ENCODE measurements at regions not wholly inside any gene's neighbourhood (a gene's known extent, or its start where the extent isn't known, plus 50 kb on each side); places are given as distances from the start of the nearest gene placed in this dataset.

DNA sequence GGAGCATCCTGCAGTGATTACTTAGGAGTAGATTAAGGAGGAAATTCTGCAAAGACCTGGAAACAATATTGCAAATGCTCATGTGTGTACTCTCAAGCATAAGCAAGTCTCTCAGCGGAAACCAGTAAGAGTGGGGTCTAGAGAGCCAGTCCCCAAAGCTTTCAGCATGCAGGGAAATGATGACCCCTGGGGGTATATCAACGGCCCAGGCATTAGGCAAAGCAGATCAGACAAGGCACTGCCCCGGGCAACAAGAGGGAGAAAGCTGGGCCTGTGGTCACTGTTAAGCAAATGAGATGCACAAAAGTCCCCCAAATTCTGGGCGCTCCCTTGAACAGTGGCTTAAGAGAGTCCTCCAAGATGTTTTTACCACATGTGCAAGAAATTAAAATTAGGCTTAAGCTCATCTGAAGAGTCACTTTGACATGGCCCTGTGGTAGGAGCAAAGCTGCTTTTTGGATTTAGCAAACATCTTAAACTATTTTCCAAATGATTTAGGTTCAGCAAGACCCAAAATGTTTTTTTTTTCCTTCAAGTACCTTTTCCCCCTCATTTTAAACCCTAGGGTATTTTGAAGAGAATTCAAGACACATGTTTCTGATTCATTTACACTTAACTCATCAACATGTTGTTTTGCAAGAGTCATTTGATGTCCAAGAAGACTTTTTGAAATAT lies 457.1 kb upstream of the TBX3 start:
- DNase-seq (ENCODE audit: low spot score): no peak

GRCh38 chr12:115137812-115138521 lies 454.0 kb upstream of the TBX3 start:
- DNase-seq (ENCODE audit: low spot score): no peak

DNA sequence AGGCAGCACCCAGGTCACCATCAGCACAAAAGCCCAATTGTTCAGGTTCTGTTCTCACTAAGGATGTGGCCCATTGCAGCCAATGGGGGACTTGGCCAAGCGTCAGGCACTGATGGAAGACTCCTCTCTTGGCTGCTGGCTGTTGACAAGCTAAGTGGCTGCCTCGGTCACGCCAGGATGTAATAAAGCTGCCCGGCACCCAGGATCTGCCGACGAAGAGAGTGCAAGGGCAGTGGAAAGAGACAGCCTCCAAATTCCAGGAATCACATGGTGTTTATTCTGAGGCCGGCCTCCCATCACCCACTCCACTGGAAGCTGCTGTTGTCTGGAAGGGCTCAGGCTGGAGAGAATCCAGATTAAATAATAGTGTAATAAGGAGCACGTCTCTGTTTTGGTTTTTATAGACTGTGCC lies 451.8 kb upstream of the TBX3 start:
- DNase-seq (ENCODE audit: low spot score): no peak

- no peak for DNase-seq (ENCODE audit: low spot score)
Observed at GRCh38 chr12:115134298-115134697, 450.3 kb upstream of the TBX3 start.

DNA sequence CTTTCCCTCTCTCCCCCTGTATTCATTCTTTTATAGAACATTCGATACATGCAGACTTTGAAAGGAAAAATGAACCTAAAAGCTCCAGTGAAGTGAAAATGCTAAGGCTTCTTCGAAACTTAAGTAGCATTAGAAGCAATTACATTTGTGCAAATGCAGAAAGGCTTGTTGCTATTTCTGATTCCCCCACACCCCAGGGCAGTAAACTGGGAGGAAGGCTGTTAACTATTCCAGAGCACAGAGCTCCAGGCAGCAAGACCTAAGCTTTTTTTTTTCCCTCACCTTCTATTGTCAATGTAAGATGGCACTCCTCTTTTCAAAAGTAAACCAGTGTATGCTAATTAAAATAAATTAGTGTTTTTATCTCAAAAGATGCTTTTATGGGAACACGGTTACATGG lies 448.9 kb upstream of the TBX3 start:
- no peak for DNase-seq (ENCODE audit: low spot score)

GRCh38 chr12:115132145-115132544 lies 448.2 kb upstream of the TBX3 start:
- no peak for DNase-seq (ENCODE audit: low spot score)

DNA sequence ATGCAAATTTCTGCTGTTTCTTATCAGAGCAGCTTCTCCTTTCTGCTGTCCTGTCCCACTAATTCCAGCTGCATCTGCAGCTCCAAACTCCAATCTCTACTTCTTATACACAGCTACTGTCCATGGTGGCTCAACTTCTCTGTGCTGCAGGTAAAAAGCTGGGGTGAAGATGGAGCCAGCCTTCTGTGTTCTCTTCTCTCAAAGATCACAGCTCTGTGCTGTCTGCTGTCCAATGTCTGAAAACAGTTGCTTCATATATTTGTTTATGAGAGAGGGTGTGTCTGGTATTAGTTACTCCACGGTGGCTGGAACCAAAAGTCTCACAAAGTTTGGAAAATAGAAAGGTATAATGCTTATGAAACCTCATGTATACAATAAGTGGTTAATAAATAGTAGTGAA lies 445.8 kb upstream of the TBX3 start:
- no peak for DNase-seq (ENCODE audit: low spot score)

GRCh38 chr12:115121053-115121452 lies 437.1 kb upstream of the TBX3 start:
- DNase-seq (ENCODE audit: low spot score): no peak

DNA sequence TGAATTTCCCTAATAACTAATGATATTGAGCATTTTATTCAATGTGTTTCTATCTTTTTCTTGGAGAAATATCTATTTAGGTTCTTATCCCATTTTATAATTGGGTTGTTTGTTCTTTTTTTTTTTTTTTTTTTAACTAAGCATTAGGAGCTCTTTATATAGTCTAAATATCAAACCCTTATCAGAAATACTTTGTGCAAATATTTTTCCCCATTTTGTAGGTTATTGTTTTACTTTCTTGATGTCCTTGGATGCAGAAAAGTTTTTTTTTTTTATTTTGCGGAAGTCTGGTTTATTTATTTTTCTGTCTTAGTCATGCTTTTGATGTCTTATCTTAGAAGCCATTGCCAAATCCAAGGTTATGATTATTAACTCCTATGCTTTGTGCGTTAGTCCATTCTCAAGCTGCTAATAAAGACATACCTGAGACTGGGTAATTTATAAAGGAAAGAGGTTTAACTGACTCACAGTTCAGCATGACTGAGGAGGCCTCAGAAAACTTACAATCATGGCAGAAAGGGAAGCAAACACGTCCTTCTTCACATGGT lies 434.3 kb upstream of the TBX3 start:
- DNase-seq (ENCODE audit: low spot score): no peak

- no peak for DNase-seq (ENCODE audit: low spot score)
Observed at GRCh38 chr12:115114140-115114539, 430.2 kb upstream of the TBX3 start.

- no peak for DNase-seq (ENCODE audit: low spot score)
Observed at GRCh38 chr12:115109863-115110262, 425.9 kb upstream of the TBX3 start.

DNA sequence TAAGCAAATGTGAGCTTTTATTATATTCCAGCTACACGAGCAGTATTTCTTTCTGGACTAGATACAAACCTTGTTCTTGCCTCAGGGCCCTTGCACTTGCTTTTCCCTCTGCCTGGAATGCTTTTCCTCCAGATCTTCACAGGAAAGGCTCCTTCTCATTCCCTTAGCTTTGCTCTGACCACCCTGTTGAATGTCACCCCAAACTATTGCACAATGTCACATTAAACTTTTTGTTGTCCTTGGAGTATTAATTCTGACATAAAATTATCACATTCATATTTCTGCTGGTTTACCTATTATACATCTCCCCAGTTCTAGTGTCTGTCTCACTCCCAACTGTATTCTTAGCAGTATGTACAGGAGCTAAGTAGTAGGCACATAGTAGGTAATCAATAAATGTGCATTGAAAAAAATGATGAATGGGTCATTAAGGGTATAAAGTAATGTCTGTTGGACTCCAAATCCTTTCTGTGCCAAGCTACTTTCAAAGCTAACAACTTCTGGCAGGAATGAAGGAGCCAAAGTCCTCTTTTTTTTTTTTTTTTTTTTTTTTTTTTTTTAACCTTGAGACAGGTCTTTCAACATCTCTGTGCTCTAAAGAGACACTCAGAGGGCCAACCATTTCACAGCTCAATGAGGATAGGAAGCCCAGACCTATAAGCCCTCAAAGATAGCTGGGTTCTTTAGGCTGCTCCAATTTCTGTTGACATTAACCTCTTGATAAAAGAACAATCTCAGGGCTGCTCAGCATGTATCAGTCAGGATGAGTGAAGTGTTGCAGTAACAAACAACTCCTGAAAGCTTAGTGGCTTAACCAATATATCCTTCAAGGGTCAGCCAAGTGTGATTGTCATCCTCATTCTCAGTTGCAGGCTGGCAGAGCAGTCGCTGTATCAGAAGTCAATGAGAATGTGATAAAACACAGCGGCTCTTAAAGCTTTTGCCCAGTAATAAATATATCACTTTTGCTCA lies 424.4 kb upstream of the TBX3 start:
- no peak for DNase-seq (ENCODE audit: low spot score)

DNA sequence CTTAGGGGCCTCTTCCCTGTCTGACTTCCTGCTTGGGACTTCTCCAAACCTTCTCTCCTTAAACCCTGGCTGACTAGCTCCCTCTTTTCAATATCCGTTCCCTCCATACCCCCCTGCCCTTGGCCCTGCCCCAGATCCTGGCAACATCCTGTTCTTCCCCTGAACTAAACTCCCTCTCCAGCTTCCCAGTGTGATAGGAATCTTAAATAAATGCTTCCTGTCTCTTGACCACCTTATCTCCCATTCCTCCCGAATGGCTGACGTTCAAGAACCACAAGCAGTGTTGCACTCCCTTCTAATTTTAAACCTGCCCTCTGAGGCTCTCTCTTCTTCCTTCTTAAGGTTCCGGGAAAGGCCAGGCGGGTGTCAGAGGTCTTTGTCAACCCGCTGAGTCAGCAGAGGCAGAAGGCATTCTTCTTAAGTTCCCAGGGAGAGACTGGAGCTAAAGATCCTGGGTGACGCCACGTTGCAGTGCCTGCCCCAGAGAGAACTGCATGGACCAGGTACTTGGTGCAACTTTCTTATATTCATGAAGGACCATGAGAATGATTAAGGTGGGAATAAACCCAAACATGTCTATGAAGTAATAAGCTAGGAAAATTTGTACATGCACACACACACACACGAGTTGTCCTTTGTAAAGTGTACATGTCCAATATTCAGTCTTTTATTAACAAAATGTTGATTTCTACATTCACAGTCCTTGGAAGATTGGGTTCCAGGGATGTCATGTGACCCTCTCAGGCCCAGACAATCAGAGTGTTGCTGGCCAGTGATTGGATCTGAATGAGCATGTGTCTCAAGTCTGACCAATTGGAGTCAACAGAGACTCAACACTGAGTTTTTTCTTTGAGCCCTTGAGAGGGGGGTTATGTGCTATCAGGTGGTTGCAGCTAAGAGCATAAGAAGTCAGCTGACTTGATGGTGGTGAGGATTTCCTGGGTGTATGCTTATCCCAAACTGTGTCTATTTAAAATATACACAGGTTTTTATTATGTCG lies 420.2 kb upstream of the TBX3 start:
- DNase-seq (ENCODE audit: low spot score): no peak

DNA sequence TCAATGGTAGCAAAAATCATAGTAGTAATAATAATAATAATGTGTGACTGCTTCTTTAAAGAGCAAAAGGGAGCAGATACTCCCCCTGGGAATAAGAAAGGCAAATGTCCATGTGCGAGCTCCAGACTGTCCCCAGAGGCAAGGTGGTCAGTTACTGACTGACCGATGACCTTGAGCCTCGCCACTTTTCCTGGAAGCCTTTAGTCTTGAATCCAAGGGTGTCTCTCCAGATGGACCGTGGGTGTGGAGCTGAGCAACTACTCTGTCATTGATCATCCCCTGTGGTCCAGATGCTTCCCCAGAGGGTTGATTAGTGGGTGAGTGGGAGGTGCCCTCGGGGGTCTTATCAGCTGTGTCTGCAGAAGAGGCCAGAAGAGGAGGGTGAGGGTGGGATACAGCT lies 418.5 kb upstream of the TBX3 start:
- DNase-seq (ENCODE audit: low spot score): no peak

- DNase-seq (ENCODE audit: low spot score): no peak
Observed at GRCh38 chr12:115101520-115101919, 417.5 kb upstream of the TBX3 start.

GRCh38 chr12:115097416-115097815 lies 413.4 kb upstream of the TBX3 start:
- DNase-seq (ENCODE audit: low spot score): no peak

GRCh38 chr12:115096588-115097397 lies 412.8 kb upstream of the TBX3 start:
- no peak for DNase-seq (ENCODE audit: low spot score)

- no peak for DNase-seq (ENCODE audit: low spot score)
Observed at GRCh38 chr12:115095073-115095748, 411.2 kb upstream of the TBX3 start.

All from mesenteric fat pad (tissue), 1 donor.